GM18870 (cell line): ENCODE measurements at regions not wholly inside any gene's neighbourhood (a gene's known extent, or its start where the extent isn't known, plus 50 kb on each side); places are given as distances from the start of the nearest gene placed in this dataset.

ENCODE experiments used
- ATAC-seq: cut with Tn5 transposase; IDR thresholded peaks from one replicate; pipeline ENCODE4 v1.9.1; 2021; ENCODE audit warnings: moderate library complexity; ENCODE audit not compliant: unreplicated experiment

DNA sequence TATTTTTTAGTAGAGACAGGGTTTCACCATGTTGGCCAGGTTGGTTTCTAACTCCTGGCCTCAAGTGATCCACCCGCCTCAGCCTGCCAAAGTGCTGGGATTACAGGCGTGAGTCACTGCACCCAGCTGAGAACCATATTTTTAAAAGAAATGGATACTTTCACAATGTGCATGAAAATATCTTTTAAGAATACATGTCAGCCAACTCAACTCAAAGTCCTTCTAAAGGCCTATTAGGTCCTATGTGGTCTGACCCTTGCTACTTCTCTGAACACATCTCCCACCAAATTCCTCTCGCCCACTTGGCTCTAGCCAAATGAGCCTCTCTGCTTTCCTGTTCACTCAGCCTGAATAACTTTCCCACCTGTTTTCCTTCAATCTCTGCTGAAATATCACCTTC is 119.6 kb downstream of the MTX2 start:
- ATAC-seq = no peak

DNA sequence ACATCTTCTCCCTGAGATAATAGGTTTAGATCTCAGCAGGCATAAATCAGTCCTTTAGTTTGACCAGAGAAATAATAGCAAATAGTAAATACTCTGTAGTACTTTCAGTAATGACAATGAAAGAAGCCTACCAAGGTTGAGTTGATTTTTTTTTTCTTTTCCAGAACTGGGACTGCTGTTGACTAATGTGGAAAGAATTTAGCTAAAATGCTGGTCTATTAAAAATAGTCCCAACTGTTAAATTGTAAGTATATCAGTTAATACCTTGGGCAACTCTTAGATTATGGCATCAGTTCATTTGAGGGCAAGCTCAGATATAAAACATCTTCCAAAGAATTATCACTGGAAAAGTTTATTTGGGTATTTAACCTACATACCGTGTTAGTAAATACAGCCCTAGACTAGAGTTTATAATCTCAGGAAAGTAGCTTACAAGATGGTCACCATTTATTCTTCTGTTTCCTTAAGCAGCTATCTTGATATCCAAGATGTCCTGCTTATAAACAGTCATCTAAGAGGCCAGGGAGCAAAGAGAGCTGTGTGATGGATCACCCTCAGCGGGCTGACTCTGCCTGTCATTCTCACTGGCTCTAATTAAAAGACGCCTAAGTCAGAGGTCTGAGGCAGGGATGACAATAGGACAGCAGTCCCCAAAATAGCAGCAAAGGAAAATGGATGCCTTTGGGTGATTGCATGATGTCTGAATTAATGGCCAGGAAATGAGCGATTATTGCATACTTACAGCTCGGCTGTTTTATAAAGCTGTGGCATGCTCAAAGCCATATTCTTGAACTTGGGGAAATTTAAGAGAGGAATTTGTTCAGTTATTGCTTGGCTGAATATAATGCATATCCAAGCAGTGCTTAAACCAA is 121.3 kb downstream of the MTX2 start:
- no peak for ATAC-seq

DNA sequence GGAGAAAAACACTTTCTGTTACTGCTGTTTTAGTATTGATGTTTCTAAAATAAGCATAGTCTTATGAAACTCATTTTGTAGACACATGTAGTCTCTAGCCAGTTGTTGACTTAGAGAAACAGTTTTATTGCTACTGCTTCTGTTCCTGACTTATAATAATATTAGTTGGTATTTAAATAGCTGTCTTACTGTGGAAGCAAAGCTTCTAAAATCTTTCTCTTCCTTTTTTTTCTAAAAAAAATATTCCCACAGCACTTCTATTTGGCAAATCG is 121.8 kb downstream of the MTX2 start:
- no peak for ATAC-seq

GRCh38 chr2:176392249-176392648 is 123.0 kb downstream of the MTX2 start:
- ATAC-seq = no peak

DNA sequence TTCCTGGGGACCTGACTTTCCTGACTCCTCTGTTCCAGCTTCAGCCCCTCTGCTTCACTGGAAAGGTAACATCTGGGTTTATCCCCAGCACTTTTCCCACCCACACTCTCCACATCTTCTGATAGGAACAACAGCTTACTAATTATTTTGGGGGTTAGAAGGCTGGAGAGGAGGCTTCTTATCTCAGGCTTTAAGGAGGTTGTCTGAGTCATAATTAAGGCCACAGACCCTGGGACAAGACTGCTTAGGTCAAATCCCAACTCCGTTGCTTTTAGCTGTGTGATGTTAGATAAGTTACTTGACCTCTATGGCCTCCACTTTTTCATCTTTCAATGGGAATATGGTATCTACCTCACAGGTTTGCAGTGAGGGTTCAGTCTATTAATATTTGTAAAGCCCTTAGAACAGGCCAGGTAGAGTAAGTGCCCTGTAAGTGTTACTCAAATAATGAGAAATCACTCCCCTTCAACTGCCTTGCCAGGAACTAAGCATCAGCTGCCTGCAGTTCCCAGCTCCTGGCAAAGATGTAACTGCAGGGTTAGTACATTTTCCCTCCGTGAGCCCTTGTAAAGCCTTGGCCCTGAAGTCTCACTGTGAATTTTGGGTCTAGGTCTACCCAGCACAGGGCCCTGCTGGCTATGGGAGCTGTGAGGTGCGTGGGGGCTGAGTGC is 123.6 kb downstream of the MTX2 start:
- ATAC-seq = no peak

GRCh38 chr2:176395273-176395854 is 126.1 kb downstream of the MTX2 start:
- no peak for ATAC-seq

DNA sequence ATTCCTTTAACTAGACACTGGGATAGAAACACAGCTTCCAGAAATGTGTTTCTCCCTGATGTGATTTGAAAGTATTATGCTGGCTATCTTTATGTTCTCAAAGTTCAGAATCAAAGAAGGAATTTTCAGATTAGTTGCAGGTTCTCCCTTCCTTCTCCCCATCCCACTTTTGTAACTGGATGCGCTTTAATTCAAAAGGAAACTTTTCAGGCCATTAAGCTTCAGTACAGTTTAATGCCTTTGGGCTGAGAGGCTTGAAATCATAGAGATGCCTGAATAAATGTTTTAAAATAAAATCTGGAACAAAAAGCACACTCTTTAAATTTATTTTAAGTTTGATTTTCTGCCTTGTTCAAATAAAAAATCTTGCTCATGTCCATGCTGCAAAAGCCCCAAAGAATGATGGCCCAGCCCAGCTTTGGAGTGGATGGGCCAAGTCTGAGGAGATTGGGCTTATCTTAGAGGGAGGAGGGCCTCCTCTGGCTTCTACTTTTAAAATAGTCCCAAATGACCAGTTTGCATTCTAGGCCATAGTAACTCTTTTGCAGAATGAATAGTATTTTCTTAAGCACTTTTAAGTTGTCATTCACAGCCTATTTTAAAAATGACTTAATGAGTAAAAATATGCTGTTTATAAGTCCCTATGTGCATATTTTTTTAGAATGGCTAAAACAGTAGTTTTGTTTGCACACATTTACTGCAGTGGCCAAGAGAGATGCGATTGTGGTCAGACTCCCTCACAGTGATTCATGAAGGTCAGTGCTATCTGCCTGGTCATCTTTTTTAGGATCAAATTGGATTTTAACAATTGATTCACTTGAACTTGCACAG is 129.2 kb downstream of the MTX2 start:
- ATAC-seq = no peak

DNA sequence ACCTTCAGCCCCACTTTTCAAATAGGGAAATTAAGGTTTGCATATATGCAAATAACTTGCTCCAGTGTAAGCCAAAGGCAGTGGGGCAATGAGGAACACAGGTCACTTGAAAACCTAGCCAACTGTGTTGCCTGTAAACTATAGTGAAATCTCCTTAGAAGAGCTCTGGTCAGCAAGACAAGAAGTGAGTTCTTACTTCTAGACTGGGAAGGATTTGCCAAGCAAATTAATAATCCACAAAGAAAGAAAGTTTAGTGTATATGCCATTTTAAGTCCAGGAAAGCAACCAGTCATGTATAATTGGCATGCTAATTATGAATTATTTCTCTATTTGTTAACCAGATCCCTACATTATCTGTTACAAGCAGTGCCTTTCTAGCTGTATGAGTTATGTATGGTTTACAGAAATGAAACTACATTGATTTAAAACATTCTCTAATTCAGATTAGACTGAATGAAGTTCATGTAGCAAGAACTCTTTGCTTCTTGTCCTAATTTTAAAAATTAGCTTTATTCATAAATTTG is 129.9 kb downstream of the MTX2 start:
- no peak for ATAC-seq

DNA sequence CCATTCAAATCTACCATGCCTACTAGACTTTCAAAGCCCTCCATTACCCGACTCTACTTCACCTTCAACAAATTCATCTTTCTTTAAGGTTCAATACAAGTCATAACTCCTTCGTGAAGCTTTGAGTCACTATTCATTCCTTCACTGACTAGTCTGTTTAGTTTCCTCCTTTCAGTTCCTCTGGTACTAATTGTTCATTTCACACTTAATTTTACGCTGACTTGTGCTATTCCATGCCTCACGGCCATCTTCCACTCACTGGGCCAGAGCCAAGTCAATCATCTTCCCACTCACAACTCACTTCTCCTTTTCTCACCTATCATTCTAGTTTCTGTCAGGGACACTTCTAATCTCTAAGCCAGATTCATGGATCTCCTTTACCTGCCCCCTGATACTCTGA is 136.2 kb downstream of the MTX2 start:
- ATAC-seq = peak; percentile 94

GRCh38 chr2:176407706-176408105 is 138.5 kb downstream of the MTX2 start:
- no peak for ATAC-seq

DNA sequence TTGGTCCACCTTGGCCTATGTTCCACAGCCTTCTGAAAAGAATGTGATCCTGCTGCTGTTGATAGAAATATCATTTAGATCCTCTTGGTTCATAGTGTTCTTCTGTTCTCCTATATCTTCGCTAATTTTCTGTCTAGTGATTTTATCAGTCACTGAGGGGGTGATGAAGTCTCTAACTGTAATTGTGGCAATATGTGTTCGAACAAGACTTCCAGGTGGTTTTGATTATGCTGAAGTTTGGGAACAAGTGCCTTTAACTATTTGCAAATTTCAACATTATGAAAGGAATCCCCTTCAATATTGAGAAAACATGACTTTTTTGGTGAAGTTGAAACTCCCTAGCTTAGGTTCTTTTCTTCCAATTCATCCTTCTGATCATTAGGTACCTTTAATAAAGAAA is 140.4 kb downstream of the MTX2 start:
- no peak for ATAC-seq

DNA sequence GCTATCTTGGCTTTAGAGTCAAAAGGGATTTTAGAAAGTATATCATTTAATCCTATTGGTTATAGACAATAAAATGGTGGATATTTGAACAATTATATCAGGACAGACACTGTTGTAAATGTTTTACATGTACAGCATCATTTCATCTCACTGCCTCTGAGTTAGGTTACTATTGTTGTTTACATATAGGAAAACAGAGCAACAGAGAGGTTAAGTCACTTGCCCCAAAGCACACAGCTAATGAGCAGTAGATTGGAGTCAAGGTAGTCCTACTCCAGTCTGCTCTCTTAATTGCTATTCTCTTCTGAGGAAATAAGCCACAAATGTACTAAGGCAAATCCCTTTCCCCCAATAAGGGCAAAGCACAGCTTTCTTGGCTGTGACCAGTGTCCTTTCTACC is 142.9 kb downstream of the MTX2 start:
- ATAC-seq = no peak

GRCh38 chr2:176413786-176414185 is 144.5 kb downstream of the MTX2 start:
- no peak for ATAC-seq

DNA sequence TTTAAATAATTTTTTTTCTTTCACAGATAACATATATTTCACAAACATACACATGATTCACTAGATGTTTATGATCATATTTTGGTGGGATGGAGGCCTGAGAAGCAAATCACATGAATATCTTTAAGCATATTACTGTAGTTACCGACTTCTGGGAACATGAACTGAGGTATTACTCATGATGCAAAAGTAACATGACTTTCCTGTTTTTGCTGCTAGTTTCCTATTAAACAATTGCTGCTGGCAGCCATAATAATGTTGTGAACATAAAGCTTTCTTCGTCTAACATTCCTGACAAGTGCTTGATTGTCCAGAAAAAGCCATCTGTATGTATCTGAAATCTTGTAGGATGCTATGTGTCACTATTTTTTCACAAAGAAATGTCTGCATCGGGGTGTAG is 145.4 kb downstream of the MTX2 start:
- ATAC-seq = no peak

GRCh38 chr2:176415174-176415895 is 146.1 kb downstream of the MTX2 start:
- ATAC-seq = no peak

DNA sequence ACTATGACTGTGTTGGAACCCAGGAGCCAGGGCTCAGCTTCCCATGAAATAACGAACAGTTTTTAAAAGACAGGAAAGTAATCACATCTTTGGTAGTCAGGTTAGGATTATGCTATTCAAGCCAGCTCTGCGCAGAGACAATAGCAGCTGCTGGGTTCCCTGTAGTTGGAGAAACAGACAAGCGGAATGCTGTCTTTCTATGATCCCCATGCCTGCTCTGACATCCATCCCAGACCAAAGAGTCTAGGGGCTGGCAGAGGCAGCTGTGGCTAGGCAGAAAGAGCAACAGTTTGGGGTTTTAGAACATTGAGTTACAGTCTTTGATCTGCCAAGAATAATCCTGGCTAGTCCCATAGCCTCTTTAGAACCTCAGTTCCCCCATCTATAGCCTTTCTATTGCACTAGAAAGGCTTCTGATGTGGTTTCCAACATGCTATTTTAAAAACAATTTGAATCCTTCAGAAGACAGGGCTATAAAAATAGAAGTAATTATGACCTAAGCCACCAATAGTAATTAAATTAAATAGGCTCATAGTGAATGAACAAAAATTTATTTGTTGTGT is 146.8 kb downstream of the MTX2 start:
- no peak for ATAC-seq

DNA sequence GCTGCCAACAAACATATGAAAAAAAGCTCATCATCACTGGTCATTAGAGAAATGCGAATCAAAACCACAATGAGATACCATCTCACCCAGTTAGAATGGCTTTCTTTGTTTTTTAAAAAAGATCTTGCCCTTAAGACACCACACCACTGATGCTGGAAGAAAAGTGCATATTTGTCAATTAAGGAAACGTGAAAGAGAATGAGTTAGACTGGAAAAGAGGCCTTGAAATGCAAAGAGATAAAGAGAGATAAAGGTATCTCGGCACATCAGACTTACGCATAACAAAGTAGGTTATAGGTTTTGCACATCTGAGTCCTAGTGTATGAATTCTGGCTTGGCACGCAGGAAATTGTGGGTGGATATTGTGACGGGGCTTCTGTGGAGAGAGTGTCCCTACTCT is 149.5 kb downstream of the MTX2 start:
- ATAC-seq = no peak

- no peak for ATAC-seq
Observed at GRCh38 chr2:176419591-176420071, 150.4 kb downstream of the MTX2 start.

DNA sequence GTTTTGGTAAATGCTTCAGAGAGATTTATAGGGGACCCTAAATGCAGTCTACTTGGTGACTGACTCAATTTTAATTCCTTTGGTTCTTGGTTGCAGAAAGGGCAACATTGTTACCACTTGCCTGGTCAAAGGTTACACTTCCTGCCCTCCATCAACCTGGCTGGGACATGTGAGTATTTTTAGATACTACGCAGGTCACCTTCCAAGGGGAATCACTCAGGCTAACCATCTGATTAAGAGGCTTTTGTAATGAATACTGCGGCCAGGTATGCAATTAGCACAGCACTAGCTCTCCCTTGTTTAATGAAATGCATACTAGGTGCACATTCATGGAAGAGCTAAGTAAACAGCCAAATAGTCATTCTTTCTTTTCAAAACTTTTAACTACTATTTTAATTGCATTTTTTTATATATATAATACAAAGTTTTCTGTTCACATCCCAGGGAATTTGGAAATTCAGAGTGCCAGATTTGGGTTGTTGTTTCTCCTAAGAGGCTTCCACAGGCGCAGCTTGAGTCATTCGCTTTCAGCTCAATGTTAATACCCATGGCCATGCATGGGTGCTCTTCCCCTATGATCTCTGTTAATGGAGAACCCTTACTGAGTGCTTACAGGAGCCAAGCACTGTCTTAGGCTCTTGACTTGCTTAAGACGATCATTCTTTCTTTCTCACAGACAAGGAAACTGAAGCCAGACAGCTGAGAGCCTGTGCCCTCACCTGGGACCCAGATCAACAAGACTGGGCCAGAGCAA is 152.2 kb downstream of the MTX2 start:
- ATAC-seq = no peak
